HG02852 (cell line): ENCODE measurements at regions not wholly inside any gene's neighbourhood (a gene's known extent, or its start where the extent isn't known, plus 50 kb on each side); places are given as distances from the start of the nearest gene placed in this dataset.

Experiments used
- ATAC-seq: cut with Tn5 transposase; IDR thresholded peaks from one replicate; pipeline ENCODE4 v1.9.1; 2021; ENCODE audit warnings: mild to moderate bottlenecking, moderate library complexity; ENCODE audit not compliant: unreplicated experiment

GRCh38 chr14:85112762-85113161, 417.2 kb upstream of the FLRT2 start:
- no peak for ATAC-seq

GRCh38 chr14:85115921-85116320, 414.0 kb upstream of the FLRT2 start:
- no peak for ATAC-seq

- ATAC-seq = no peak
These were observed 411.7 kb upstream of the FLRT2 start for GRCh38 chr14:85118274-85118673.

GRCh38 chr14:85122690-85123089, 407.3 kb upstream of the FLRT2 start:
- ATAC-seq = no peak

GRCh38 chr14:85123755-85124154, 406.2 kb upstream of the FLRT2 start:
- ATAC-seq = no peak

- ATAC-seq = no peak
These were observed 405.2 kb upstream of the FLRT2 start for GRCh38 chr14:85124631-85125290.

- no peak for ATAC-seq
These were observed 404.7 kb upstream of the FLRT2 start for GRCh38 chr14:85125291-85125670.

GRCh38 chr14:85129921-85130320, 400.0 kb upstream of the FLRT2 start:
- ATAC-seq = no peak

GRCh38 chr14:85131226-85131922, 398.6 kb upstream of the FLRT2 start:
- no peak for ATAC-seq

- ATAC-seq = no peak
These were observed 387.0 kb upstream of the FLRT2 start for GRCh38 chr14:85142982-85143381.

- ATAC-seq = no peak
These were observed 383.2 kb upstream of the FLRT2 start for GRCh38 chr14:85146779-85147178.

GRCh38 chr14:85150166-85150565, 379.8 kb upstream of the FLRT2 start:
- no peak for ATAC-seq

- ATAC-seq = no peak
These were observed 375.2 kb upstream of the FLRT2 start for GRCh38 chr14:85154714-85155113.

GRCh38 chr14:85156319-85156718, 373.6 kb upstream of the FLRT2 start:
- ATAC-seq = no peak

- no peak for ATAC-seq
These were observed 370.2 kb upstream of the FLRT2 start for GRCh38 chr14:85159726-85160125.

GRCh38 chr14:85165094-85165493, 364.9 kb upstream of the FLRT2 start:
- ATAC-seq = no peak

- no peak for ATAC-seq
These were observed 360.6 kb upstream of the FLRT2 start for GRCh38 chr14:85169381-85169780.

- no peak for ATAC-seq
These were observed 357.7 kb upstream of the FLRT2 start for GRCh38 chr14:85172290-85172689.

GRCh38 chr14:85172889-85173477, 357.0 kb upstream of the FLRT2 start:
- no peak for ATAC-seq

GRCh38 chr14:85175556-85175955, 354.4 kb upstream of the FLRT2 start:
- no peak for ATAC-seq

GRCh38 chr14:85178864-85179263, 351.1 kb upstream of the FLRT2 start:
- no peak for ATAC-seq

GRCh38 chr14:85180876-85181275, 349.1 kb upstream of the FLRT2 start:
- no peak for ATAC-seq
